ENCODE measurements at regions not wholly inside any gene's neighbourhood (a gene's known extent, or its start where the extent isn't known, plus 50 kb on each side); places are given as distances from the start of the nearest gene placed in this dataset.

- TF ChIP-seq CTCF (IDR thresholded peaks at IDR 0.05; ENCODE audit: low read depth, low read length), result no peak
- peaks cover 4% of the 10 kb centered on the region for H3K27me3 ChIP-seq
- H3K9me3 ChIP-seq (ENCODE audit: low read depth), result no peaks in the 10 kb centered on the region
- no peaks in the 10 kb centered on the region for H3K36me3 ChIP-seq
- no peak overlapping the region for H3K4me3 ChIP-seq
- DNase-seq (ENCODE audit: low read depth in 1 of 2, low spot score in 1 of 2), result no peak
- H3K27ac ChIP-seq, result no peak overlapping the region
- H3K4me1 ChIP-seq (ENCODE audit: low read depth), result no peaks in the 10 kb centered on the region
Measured at GRCh38 chr3:118713502-118714207, 321.0 kb downstream of the IGSF11 start.

- Histone ChIP-seq H3K4me3 (no peak overlapping the region), H3K36me3 (no peaks in the 10 kb centered on the region), H3K4me1 (ENCODE audit: low read depth) (no peaks in the 10 kb centered on the region), H3K9me3 (ENCODE audit: low read depth) (no peaks in the 10 kb centered on the region), H3K27ac (no peak overlapping the region), H3K27me3 (peaks cover 4% of the 10 kb centered on the region)
- TF ChIP-seq CTCF (IDR thresholded peaks at IDR 0.05; ENCODE audit: low read depth, low read length), result no peak
- DNase-seq (ENCODE audit: low read depth in 1 of 2, low spot score in 1 of 2), result no peak
Measured at GRCh38 chr3:118714800-118715199, 319.8 kb downstream of the IGSF11 start.

GRCh38 chr3:118729546-118729945, 305.1 kb downstream of the IGSF11 start:
- DNase-seq (ENCODE audit: low read depth in 1 of 2, low spot score in 1 of 2), result no peak
- H3K4me1 ChIP-seq (ENCODE audit: low read depth), result no peaks in the 10 kb centered on the region
- no peak overlapping the region for H3K27ac ChIP-seq
- H3K36me3 ChIP-seq, result no peaks in the 10 kb centered on the region
- no peaks in the 10 kb centered on the region for H3K9me3 ChIP-seq (ENCODE audit: low read depth)
- TF ChIP-seq CTCF (IDR thresholded peaks at IDR 0.05; ENCODE audit: low read depth, low read length), result no peak
- H3K4me3 ChIP-seq, result no peak overlapping the region
- H3K27me3 ChIP-seq, result no peaks in the 10 kb centered on the region

- no peak overlapping the region for H3K27ac ChIP-seq
- H3K4me1 ChIP-seq (ENCODE audit: low read depth), result no peaks in the 10 kb centered on the region
- H3K27me3 ChIP-seq, result no peaks in the 10 kb centered on the region
- no peak for DNase-seq (ENCODE audit: low read depth in 1 of 2, low spot score in 1 of 2)
- H3K9me3 ChIP-seq (ENCODE audit: low read depth), result no peaks in the 10 kb centered on the region
- no peak overlapping the region for H3K4me3 ChIP-seq
- H3K36me3 ChIP-seq, result no peaks in the 10 kb centered on the region
- no peak for TF ChIP-seq CTCF (IDR thresholded peaks at IDR 0.05; ENCODE audit: low read depth, low read length)
Measured at GRCh38 chr3:118734664-118735063, 300.0 kb downstream of the IGSF11 start.

- Histone ChIP-seq H3K27ac (no peak overlapping the region), H3K27me3 (no peaks in the 10 kb centered on the region), H3K36me3 (no peaks in the 10 kb centered on the region), H3K9me3 (ENCODE audit: low read depth) (no peaks in the 10 kb centered on the region), H3K4me1 (ENCODE audit: low read depth) (no peaks in the 10 kb centered on the region), H3K4me3 (no peak overlapping the region)
- DNase-seq (ENCODE audit: low read depth in 1 of 2, low spot score in 1 of 2), result no peak
- TF ChIP-seq CTCF (IDR thresholded peaks at IDR 0.05; ENCODE audit: low read depth, low read length), result no peak
Measured at GRCh38 chr3:118736107-118736506, 298.5 kb downstream of the IGSF11 start.

All from cardiac muscle cell (in vitro differentiated cells and primary cell).